HS-27A (cell line): ENCODE measurements at regions not wholly inside any gene's neighbourhood (a gene's known extent, or its start where the extent isn't known, plus 50 kb on each side); places are given as distances from the start of the nearest gene placed in this dataset.

Experiments used
- DNase-seq: peaks from one replicate; pipeline ENCODE4 v3.0.0-alpha.2; 2012; ENCODE audit warnings: low read depth, missing footprints

- DNase-seq: no peak
Observed at GRCh38 chr6:111958534-111958933, 85.3 kb upstream of the FYN start.

DNA sequence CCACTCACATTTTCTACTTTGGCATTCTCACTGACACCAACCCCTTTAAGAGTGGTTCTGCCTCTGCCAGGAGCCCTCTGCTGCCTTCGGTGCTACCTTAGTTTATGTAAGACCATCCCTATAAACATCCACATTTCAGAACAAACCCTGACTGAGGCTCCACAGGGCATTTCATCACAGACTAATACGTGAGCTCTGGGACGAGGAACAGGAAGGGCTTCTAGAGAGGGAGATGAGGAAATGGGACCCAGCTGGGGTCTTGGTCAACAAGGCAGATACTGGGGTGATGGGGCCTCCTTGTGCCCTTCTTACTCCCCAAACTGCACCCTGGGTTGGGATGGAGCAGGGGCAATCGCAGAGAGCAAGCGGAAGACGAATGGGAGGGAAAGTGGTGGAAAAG is 86.5 kb upstream of the FYN start:
- DNase-seq: no peak

GRCh38 chr6:111967131-111967530 is 86.8 kb upstream of the CCN6 start:
- DNase-seq: no peak

- DNase-seq: no peak
Observed at GRCh38 chr6:111970426-111970825, 83.5 kb upstream of the CCN6 start.

DNA sequence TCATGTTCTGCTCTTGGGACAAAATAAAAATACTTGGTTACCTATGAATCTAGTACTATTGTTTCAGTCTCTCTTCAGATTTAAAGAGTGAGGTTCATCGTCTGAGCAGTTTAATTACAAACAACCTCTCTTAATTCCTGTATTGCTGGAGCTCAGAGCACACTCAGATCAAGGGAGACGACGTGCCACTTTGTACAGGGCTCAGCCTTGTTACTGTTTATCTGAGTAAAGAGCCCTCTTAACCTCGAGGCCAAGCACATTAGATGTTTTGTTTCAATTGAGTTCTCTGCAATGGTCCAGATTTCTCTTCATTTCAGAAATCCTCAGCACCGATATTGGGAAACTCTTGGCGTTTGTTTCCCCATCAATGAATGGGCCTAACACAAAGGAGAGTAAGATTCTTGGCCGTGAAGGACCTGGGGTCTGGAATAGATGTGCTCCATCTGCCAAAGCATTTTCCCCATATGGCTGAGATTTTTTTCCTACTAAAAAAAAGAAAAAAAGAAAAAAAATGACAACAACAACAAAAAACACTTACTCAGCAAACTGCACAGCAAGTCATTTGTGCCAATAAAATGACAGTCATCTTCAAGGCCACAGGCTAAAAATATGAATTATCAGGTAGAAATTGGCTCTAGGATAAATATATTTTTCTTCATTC is 82.6 kb upstream of the CCN6 start:
- no peak for DNase-seq

DNA sequence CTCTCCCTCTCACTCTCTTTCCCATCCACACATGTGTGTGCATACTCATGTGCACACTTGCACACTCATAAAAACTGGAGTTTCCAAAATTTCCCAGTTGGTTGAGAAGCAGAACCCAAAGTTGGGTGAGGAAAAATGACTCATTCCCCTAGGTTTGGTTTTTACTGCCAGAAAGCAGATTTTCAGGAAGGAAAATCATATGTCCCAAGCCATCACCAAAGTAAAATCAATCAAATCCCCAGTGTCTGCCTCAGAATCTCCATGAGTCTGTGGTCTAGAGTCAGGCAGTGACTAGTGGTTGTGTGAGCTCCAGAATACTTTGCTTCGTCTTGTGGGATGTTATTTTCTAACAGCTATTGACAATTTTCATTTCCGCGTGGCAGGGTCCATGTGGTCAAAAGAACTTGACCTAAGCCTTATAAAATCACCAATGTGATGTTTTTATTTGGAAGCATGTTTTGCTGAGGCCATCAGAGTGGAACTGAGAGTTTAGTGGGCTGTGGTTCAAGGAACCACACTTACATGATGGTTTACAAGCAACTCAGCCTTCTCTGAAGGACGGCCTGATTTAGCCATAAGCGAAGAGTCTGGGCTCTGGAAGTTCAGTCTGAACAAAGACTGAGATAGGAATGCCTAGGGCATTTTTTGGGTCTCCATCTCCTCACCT is 81.9 kb upstream of the CCN6 start:
- DNase-seq: no peak

- no peak for DNase-seq
Observed at GRCh38 chr6:111972745-111973117, 81.2 kb upstream of the CCN6 start.

- DNase-seq: peak; percentile 94
Observed at GRCh38 chr6:111973118-111973761, 80.7 kb upstream of the CCN6 start.

DNA sequence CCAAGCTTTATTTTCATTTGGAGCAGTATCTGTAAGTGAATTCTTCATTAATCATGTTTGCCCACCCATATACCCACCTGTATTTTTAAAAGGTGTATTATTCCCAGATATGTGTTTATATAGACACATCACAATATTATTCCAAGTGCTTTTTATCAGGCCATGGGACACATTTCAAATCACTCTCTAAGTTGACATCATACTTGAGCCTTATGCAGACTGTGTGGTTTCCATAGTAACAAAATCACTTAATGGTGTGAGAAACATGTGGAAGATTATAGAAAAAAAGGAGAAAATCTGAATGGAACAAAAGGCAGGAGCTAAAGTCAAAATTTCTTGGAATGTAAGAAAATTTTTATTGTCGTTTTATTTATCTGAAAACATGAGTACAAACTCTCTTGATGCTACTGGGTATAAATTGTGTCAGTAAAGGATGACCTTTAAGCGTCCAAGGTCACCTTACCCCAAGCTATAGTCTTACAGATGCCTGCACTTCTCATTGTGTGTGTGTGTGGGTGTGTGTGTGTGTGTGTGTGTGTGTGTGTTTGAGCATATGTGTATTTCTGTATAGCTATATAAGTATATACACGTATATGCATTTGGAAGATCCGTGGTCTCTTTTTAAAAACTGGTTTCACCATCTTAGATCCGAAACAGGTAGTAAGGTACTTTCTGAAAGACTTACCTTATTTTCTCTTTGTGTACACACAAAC is 79.8 kb upstream of the CCN6 start:
- DNase-seq: no peak

GRCh38 chr6:111975466-111975865 is 78.4 kb upstream of the CCN6 start:
- DNase-seq: no peak

DNA sequence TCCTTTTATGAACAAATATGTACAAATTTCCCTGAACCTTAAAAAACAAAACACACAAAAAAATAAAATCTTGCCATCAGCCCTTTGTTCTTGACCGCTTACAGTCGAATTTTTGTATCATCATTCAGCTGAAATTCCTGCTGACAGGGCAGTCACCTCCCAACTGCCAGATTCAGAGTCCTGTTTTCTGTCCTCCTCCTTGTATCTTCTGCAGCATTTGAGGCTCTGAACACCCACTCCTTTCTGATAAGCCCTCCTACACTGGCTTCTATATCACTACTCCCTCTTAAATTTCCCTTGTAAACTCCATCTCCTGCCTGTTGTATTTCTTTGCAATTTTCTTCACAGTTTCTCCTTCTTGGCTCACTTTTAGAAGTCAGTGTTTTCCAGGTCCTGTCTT is 77.8 kb upstream of the CCN6 start:
- DNase-seq: no peak

DNA sequence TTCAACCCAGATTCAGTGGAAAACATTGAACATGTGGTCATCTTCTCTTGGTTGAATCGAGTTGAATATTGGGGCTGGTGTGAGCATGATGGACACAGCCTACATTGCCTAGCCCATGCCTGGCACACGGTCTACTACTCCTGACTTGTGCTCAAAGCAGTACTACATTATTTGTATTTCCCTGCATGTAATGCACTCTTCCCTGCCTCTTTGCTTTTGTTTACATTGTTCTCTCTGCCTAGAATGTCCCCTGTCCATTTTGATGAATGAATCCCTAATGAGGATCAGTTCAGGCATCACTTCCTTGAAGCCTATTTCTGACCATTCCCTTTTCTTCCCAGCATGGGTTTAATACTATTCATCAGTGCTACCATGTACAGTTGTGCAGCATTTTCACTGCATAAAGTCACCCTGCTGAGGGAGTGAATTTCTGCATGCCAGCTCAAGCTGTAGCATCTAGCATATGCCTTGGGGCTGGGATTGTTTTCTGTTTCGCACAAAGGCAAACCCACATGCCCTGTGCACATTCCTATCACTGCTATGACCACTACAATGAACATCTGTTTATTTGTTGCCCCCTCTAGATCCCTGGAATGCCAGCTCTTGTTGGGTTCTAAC is 75.3 kb upstream of the CCN6 start:
- no peak for DNase-seq

GRCh38 chr6:111979633-111980032 is 74.3 kb upstream of the CCN6 start:
- DNase-seq: no peak

- no peak for DNase-seq
Observed at GRCh38 chr6:111980143-111980542, 73.8 kb upstream of the CCN6 start.

DNA sequence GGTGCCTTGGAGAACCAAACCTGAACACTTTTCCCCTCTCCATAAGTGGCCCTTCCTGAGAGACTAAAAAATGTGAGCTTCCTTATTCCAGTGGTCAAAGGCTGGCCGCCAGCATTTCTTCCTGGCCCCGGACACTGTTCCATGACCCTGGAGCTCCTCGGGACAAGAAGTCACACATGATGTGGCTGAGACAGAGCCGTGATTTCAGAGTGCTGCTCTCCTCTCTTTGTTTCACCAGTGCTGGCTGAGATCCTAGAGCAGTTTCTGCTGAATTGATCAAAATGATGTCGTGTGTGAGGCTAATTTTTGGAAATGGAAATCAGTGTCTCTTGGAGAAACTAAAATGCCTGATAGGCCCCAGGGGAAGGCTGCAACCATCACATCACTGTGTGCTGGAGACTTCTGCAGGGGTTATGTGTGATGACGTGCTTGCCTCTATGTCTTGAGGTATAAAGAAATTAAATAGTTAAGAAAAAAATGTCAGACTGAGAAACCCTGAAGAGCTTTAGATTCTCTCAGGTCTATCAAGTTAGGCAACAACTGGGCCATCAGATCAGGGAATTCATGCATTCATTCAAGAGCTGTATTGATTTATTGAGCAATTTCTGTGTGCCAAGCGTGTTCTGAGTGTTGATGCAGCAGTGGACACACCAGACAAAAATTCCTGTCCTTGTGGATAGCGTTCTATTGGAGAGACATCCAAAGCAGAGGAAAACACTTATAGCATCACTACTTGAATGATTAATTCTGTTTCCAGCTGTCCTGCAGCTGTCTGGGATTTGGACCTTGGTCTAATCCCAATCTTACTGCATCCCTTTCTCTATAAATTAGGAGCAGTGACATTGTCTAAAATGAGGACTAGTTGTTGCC is 72.7 kb upstream of the CCN6 start:
- DNase-seq: no peak

GRCh38 chr6:111982681-111983080 is 71.2 kb upstream of the CCN6 start:
- no peak for DNase-seq

GRCh38 chr6:111983193-111983592 is 70.7 kb upstream of the CCN6 start:
- no peak for DNase-seq

GRCh38 chr6:111984081-111984480 is 69.8 kb upstream of the CCN6 start:
- no peak for DNase-seq

GRCh38 chr6:111984516-111985201 is 69.2 kb upstream of the CCN6 start:
- no peak for DNase-seq

DNA sequence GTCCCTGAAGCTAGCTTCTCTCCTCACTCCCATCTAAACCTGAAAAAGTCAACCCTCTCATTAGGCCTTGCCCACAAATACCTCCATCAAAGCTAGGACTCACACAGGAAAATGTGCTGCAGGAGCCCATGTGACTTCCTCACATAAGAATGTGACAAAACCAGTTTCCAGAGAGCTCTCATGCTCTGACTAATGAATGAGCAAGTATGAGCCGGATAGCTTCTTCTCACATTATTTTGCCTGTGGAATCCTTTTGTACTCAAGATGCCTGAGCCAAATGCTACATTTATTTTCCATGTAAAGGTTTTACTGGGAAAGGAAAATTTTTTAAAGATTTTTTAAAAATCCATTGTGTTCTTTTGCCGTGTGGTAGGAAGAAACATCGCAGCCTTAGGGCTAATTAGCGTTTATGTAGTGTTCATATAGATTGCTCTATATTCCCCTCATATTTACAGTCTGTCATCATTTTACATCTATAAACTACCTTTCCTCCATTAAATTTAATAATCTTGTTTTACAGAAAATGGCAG is 68.6 kb upstream of the CCN6 start:
- peak; percentile 74 for DNase-seq

- DNase-seq: no peak
Observed at GRCh38 chr6:111986651-111987050, 67.3 kb upstream of the CCN6 start.
